DMS 273 treated with DMSO at 0.1 percent for 48 hours (cell line): ENCODE measurements at regions not wholly inside any gene's neighbourhood (a gene's known extent, or its start where the extent isn't known, plus 50 kb on each side); places are given as distances from the start of the nearest gene placed in this dataset.
"Not testable (repeated sequence)": the region's sequence is repeated elsewhere in the genome, so short reads cannot be mapped to it uniquely, and the experiment has no call there.

ENCODE experiments used
- DNase-seq: peaks from one replicate; lab custom pipeline; 2025; lab: John Stamatoyannopoulos, UW

DNA sequence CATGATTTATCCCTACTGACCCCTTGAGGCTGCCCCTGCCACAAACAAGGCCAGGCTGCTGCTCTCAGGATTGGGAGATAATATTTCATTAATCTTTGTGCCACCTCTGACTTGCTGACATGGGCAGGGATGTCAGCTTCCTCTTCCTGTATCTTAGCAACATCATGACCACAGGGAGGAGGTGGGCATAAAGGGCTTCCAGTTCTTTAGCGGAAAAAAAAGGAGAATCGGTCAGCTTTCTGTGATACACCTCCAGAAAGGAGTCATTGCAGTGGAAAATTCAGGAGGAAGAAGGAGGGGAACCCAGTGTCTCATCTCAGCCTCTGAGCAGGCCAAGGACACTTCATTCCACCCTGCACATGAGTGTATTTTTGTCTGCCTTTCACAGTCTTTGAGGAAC, 206.8 kb upstream of the SDK2 start:
- DNase-seq, result no peak

DNA sequence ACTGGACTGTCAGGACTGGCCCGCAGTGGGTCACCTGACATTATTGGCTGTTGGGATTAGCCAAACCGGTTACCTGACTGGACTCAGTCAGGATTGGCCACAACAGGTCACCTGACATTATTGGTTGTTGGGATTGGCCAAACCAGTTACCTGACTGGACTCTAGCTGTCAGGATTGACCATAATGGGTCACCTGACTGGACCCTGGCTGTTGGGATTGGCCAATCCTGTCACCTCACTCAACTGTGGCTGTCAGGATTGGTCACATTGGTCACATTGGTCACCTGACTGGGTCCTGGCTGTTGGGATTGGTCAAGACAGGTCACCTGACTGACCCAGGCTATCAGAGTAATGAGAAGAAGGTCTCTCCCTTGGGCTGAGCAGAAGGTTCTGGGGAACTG, 207.7 kb upstream of the SDK2 start:
- no peak for DNase-seq

DNA sequence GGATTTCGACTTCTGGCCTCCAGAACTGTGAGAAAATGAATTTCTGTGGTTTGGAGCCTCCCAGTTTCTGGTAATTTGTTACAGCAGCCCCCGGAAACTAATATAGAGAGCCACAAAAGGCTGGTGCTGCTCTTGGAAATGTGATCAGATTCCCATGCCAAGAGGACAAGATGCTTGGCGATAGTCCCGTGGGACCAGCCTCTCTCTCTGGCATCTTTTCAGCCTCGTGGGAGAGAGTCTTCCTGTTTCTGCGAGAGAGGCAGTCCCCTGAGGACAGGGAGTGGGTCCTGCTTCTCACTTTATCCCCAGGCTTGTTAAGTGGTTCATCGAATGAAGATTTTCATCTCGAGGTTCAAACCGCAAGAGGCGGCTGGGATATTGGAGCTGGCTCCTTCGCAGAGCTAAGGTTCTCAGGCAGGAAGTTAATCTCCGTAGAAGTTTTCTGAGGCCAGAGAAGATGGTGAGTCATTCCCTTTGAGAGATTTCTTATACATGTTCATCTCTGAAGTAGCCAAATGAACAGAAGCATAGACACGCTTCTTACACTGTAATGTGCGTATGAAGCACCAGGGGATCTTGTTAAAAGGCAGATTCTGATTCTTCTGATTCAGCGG, 211.6 kb upstream of the SDK2 start:
- DNase-seq, result no peak

DNA sequence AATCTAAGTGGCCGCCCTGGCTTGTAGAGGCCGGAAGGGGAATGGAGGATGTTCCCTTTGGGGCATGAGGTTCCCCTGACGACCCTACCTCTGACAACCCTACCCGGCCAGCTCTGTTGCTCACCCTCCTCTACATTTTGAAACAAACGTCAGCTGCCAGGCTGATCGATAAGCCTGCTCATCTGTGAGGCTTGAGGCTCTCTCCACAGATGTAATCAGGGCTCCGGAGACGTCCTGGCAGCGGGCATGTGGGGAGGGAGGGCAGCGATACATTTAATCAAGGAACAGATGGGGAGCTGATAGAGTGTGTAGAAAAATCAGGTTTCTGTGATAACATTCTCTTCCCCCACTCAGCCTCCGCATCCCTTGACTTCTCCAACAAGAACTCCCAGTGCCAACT, 212.3 kb upstream of the SDK2 start:
- DNase-seq, result no peak

DNA sequence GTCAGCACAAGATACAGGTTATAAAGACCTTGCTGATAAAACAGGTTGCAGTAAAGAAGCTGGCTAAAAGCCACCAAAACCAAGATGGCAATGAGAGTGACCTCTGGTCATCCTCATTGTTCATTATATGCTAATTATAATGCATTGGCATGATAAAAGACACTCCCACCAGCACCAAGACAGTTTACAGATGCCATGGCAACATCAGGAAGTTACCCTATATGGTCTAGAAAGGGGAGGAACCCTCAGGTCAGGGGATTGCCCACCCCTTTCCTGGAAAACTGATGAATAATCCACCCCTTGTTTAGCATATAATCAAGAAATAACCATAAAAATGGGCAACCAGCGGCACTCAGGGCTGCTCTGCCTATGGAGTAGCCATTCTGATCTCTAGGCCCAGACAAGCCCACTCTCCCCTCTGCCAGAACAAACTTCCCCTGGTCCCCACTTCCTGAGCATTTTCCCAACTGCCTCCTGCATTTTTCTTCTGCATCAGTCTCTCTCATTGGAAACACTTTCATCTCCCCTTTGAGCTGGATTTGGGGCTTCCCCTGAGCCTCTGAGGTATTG, 215.3 kb upstream of the SDK2 start:
- not testable (repeated sequence) for DNase-seq

DNA sequence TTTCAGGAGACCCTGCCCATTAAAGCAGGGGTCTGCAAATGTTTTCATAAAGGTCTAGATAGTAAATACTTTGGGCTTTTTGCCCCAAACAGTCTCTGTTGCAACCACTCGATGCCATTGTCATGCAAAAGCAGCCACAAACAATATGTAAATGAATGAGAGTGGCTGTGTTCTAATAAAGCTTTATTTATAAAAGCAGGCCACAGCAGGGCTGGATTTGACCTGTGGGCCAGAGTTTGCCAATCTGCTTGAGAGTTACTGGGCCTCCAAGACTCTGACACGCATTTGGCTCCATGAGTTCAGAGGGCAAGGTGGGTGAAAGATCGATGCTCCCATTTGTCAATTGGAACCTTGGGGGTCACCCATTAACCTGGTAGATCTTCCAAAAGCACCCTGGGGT, 217.3 kb upstream of the SDK2 start:
- no peak for DNase-seq

DNA sequence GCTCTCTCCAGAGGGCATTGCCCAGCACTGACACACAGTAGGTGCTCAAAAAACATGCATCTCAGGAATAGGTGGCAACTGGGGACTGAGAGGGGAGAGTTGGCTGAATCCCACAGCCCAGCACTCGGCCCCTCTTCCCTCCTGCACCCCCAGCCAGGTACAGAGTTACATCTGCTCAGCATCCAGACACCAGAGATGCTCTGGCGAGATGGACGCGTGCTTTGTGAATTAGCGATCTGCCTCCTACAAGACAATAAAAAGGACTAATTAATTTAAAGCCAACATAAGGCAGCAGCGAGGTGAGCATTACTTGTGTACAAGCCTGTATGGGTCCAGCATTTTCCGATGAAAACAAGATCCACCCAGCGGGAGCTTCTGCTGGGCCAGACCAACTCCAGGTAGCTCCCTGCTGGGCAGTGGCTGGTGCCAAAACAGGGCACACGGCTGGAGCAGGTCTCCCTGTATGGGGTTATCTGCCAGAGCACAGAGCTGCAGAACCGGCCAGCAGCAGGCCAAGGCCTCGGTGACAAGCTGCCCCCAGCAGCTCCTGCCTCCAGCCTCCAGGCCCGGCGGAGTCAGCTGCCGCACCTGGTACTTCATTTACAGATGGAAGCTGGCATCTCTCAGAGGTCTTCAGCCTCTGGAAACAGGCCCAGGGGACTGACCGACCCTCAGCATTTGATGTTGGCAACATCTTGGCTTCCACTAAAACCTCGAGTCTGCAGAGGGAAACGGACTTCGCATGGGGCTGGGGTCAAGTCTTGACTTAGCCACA, 219.7 kb upstream of the SDK2 start:
- no peak for DNase-seq

DNA sequence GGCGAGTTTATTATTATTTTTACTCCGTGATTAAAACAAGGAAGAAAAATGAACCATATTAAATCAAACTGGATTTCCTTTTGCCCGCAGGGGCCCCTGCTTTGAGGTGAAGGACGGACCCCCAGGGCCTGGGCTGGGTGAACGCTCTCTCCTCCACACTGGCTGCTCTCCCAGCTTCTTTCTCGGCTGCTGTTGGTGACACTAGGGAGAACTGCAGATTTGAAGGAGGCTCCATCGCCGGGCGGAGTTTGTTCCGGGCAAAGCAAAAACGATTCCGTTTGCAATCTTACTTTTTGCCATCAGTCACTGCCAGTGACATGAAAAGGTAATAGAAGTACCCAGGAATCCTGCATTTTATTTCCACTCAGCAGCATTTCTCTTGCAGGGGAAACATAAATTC, 221.6 kb upstream of the SDK2 start:
- no peak for DNase-seq

DNA sequence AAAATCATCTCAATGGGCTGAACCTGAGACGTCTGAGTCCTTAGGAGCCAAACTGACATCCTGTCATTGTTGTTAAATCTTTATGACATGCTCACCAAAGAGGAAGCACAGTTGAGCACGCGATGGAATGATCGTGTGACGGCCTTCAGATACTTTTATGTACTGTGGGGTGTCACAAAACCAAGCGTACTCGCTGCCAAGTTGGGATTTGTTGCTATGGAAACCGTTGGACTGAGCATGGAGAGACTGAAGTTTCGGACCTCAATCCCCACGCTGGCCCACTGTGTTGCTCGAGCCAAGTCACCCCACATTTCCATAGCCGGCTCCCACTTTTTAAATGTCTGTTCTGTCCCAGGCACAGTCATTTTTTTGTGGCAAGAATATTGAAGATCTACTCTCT, 222.8 kb upstream of the SDK2 start:
- DNase-seq, result no peak

DNA sequence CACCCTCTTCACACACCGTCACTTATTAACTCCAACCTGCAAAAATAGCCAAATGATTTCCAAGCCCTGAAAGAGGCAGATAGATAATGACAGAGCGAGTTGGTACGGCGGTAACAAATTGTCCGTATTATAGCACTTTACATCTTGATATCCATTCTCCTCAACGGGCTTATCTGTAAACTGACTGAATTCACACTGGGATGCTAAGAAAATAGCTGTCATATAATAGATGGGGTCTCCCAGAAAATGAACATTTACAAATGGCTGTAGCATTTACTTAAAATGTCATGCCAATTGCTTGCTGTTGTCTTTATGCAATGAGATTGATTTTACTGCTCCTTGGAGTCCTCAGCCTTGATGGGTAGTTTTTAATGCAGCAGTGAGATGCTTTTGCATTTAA, 225.8 kb upstream of the SDK2 start:
- DNase-seq, result no peak

DNA sequence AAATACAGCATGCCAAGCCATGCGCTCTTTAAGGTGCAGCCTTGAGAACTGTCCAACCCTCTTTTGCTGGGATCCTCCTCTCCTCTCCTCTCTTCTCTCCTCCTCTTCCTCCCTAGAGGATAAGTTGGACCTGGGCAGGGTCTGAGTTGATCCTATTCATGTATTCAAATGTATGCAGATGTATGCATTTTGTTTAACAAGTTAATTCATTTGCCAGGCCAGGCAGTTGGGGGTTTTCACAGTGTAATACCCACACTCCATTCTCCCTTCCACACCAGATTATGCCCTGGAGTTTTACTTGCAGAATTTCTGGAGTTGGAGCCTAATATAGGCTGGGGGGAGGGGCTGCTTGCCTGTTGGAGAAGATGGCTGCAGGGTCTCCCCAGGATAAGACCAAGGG, 226.2 kb upstream of the SDK2 start:
- DNase-seq, result no peak

DNA sequence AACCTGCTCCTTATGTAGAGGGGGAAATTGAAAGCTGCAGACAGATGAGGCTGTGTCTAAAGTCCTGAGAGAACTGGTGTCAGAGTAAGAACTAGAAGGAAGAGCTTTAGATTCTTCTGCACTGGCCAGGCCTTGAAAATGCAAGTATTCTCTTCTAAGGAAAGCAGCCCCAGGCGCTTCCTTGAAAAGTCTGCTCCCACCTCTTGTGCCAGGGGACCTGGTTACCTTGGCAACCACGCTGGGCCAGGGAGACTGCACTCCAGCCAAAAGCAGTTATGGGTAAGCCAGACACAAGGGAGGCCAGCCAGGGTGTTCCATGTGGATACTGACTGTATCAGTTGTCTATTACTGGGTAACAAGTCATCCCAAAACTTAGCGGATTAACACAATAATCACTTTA, 228.6 kb upstream of the SDK2 start:
- no peak for DNase-seq

DNA sequence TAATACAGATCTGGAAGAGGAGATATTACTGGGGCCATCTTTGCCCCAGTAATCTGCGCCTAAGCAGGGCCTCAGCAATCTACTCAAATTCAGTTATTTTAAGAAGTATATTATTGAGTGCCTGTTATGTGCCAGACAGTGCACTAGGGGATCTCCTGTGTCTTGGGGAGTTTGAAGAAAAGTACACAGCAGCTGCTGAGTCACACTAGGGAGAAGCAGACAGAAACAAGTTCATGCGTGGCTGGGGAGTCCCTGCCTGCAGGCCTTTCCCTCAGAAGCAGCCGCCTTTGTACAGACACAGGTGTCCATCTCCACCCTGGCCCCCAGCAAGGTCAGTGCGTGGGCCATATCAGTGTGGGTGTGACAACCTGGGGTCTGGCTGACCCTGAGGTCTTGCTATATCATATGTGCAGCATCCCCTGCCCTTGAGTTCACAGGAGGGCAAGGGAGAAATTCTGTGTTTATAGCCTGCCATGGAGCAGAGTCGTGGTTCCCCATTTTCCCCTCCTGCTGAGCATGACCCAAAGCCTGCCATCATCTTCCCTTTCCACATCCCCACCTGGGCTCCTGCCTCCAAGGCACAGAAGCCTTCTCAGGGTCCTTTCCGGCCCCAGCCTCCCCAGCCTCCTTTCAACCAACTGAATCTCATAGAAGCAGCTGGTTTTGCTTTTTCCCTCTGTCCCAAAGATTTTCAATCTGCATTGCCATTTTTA, 229.9 kb upstream of the SDK2 start:
- DNase-seq, result no peak

DNA sequence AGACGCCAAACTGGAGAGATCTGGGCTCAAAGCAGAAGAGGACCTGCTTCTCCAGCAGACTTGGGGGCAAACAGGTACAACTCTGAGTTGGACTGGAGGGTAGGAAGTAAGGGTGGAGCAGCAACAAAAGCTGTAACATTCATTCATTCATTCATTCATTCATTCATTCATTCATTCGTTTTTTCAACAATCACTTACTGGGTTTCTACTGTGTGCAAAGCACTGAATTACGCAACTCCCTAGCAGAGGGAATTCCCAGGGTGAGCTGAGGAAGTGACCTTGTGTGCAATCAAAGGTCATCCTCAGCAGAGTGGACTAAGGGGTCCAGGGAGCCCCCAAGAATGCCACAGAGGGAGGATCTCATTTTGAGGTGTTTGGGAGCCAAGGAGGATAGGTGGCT, 231.1 kb upstream of the SDK2 start:
- DNase-seq, result no peak

DNA sequence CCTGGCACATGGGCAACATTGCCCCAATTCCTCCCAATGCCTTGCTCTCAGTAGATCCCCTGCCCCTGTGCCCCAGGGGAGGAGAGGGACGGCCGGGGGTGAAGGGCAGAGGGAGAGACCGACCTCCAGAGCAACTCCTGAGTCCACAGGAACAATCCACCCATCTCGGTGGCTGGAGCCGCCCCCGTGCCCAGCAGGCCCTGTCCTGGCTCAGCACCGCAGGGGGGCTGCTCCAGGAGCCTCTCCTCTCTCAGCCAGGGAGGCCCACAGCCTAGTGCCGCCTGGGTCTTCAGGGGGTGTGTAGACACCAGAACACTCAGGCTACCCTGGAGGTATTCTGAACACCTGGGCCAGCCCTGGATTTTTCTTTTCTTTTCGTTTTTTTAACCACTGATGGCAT, 233.7 kb upstream of the SDK2 start:
- no peak for DNase-seq

DNA sequence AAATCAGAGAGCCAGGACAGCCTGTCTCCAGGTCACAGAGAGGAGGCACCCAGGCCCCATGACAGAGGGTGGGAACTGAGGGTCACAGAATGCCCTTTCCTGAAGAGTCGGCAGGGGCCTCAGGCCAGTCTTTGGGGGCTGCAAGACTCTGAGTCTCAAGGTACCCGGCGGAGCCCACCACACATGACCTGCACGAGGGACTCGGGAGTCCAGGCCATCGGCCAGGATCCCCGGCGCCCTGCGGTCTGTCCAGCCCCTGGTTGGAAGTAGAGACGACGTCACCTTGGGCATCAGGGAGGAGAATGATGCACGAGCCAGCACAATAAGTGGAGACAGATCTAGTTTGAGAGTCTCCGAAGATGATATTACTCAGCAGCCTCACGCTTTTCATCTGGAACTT, 234.7 kb upstream of the SDK2 start:
- no peak for DNase-seq

DNA sequence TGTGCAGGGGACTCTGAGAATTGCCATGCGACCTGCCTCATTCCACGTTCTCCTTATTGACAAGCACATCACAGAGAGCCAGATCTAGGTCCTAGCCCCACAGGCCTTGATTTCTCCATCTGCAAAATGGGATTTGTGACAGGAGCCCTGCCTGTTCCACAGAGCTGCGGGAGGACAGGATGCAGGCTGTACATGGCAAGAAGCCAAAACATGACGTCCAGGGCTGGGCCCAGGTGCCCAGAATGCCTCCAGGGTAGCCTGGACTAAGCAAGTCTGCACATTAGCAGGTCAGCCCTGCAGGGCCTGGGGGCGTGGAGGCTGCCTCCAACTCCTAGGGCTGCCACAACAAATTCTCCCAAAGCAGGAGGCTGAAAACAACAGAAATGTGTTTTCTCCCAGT, 235.7 kb upstream of the SDK2 start:
- DNase-seq, result no peak

DNA sequence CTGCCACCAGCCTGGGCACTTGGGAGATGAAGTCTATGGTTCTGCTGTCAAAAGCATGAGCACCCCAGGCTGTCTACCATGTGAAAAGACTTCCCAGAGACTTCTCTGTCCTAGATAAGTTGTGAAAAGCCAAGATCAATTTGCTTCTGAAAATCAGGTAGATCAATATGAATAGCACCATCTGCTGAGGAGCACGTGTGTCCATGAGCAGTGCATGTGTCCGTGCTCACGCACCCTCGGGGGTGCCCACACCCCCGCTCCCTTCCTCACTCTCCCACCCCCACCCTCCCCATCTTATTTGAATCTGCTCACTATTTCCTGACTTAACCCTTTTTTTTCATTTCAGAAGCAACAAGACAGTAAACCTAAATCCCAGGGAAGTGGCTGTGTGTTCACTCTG, 238.3 kb upstream of the SDK2 start:
- DNase-seq, result no peak

DNA sequence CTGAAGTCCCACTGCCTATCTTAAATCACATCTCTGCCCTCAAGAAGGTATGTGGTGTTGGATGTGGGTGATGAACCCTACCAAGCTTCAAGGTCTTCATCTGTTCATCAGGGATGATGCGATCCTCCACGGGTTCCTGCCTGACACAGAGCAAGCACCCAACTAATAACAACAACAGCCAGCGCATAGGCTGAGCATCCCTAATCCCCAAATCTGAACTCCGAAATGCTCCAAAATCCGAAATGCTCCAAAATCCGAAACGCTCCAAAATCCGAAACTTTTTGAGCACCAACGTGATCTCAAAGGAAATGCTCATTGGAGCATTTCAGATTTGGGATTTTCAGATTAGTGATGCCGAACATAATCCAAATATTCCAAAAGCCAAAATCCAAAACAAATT, 238.9 kb upstream of the SDK2 start:
- DNase-seq, result no peak

DNA sequence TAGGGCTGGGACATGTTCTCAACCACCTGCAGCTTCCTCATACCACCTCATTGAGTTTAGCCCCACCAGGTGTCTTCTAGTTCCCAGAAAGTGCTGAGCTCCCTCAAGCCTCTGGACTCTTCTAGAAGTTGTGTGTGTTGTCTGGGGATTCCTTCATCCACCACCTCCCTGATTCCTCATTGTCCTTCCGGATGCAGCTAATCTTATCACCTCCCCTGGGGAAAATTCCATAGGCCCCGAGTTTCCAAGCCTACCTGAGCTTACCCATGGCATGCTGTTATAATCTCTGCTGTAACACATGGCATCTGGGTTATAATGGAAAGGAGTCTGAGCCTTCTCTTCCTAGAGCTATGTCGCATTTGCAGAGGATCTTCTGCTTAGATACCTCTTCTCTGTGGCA, 243.5 kb upstream of the SDK2 start:
- DNase-seq, result no peak

DNA sequence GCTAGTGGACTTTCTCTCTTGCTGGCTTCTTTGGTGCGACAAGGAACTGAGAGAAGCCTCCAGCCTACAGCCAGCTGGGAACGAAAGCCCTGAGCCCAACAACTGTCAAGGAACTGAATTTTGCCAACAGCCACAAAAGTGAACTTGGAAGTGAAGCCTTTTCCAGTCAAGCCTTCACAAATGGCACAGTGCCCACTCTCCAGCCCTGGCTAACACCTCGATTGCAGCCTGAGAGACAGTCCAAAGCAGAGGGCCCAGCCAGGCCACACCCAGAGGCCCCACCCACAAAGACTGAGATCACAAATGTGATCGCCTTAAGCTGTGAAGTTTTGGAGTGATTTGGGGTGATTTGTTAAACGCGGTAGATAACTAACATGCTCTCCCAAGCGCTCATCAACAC, 244.6 kb upstream of the SDK2 start:
- no peak for DNase-seq

DNA sequence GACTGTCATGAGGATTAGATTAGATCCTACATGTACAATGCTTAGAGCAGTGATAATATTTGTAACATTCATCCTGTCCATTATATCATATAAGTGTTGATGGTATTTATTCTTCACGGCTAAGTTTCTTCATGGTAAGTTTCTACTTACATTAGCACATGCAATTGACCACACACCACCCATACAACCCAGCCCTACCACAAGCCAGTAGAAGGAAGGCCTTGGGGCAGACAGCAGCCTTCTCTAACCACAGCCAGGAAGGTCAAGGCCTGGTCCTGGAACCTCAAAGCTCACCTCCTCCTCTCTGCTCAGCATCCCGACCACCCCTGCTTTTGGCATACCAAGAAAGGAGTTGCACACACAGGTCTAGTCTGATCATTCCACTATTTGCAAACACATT, 245.2 kb upstream of the SDK2 start:
- DNase-seq, result no peak

DNA sequence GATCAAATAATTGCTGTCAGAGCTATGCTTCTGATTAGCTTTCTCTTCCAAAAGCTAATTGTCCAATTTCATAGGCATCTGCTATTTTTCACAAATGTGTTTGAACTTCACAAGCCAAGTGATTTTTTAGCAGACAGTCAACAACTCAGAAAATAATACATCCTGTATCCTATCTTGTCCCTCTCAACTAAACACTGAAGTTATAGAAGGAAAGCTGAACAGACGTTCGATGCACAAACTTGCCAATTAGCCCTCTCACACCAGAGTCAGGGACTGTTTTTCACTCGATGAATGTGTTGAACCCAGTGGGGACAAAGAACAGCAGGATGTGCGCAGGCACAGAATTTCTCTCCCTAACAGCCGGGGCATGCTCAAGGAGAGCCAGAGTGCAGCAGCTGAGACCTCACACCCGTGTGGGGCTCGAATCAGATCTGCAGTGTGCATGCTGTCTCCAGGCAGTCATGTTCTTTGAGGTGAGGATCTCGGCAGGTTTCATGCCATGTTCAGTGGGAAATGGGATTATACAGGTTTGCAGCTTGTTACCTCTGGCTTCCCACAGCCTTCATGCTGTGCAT, 246.7 kb upstream of the SDK2 start:
- no peak for DNase-seq
